WTC11 (cell line): ENCODE measurements at regions not wholly inside any gene's neighbourhood (a gene's known extent, or its start where the extent isn't known, plus 50 kb on each side); places are given as distances from the start of the nearest gene placed in this dataset.

Source experiments
- ATAC-seq: fragments of 200-7000 bp; cut with Tn5 transposase; 2 replicates; pipeline ENCODE4 v1.10.0; 2021; ENCODE audit warnings: mild to moderate bottlenecking, moderate library complexity
- CTCF ChIA-PET: fragments of 300-600 bp; sonication (Branson Sonifier 250); formaldehyde crosslinking; loops from one replicate; lab custom pipeline; 2021; ENCODE audit warnings: antibody characterized with exemption; lab: Charles Lee
- POLR2A ChIA-PET: fragments of 350-600 bp; sonication (Branson Sonifier 250); formaldehyde crosslinking; loops from one replicate; lab custom pipeline; 2021; ENCODE audit warnings: antibody characterized with exemption; lab: Charles Lee
- DNase-seq: peaks from one replicate; pipeline ENCODE4 v3.0.0; 2021; ENCODE audit warnings: low spot score
- H3K27ac Mint-ChIP-seq: 2 replicates; pipeline ENCODE4 v1.8.0; 2021; ENCODE audit warnings: mixed read lengths
- H3K27me3 Mint-ChIP-seq: 2 replicates; pipeline ENCODE4 v1.8.0; 2021; ENCODE audit warnings: low read depth, mild to moderate bottlenecking, moderate library complexity, mixed read lengths
- H3K36me3 Mint-ChIP-seq: 2 replicates; pipeline ENCODE4 v1.8.0; 2021; ENCODE audit warnings: mixed read lengths
- H3K4me1 Mint-ChIP-seq: 2 replicates; pipeline ENCODE4 v1.8.0; 2022; ENCODE audit warnings: mixed read lengths
- H3K4me3 Mint-ChIP-seq: 2 replicates; pipeline ENCODE4 v1.8.0; 2021; ENCODE audit warnings: mild to moderate bottlenecking, moderate library complexity, mixed read lengths
- H3K9me3 Mint-ChIP-seq: 2 replicates; pipeline ENCODE4 v1.8.0; 2021; ENCODE audit warnings: mixed read lengths
- AR ChIP-seq: fragments of 250-450 bp; sonication (Bioruptor Pico); IDR thresholded peaks from 2 replicates; pipeline ENCODE4 v1.9.0; 2021; ENCODE audit warnings: mild to moderate bottlenecking
- ATF1 ChIP-seq: sonication (generic); formaldehyde crosslinking; IDR thresholded peaks from 2 replicates; pipeline ENCODE4 v1.8.1; 2023; ENCODE audit warnings: mild to moderate bottlenecking, moderate library complexity, missing genetic modification reagents
- CTCF ChIP-seq: fragments of 200-600 bp; IDR thresholded peaks from 2 replicates; pipeline ENCODE4 v1.8.0; 2022; ENCODE audit warnings: antibody characterized with exemption
- ELF4 ChIP-seq: sonication (generic); formaldehyde crosslinking; IDR thresholded peaks from 2 replicates; pipeline ENCODE4 v1.8.1; 2022; ENCODE audit warnings: low read depth, mild to moderate bottlenecking, moderate library complexity, missing genetic modification reagents
- ESRRA ChIP-seq: sonication (generic); formaldehyde crosslinking; IDR thresholded peaks from 2 replicates; pipeline ENCODE4 v1.8.1; 2022; ENCODE audit warnings: mild to moderate bottlenecking, missing genetic modification reagents, borderline replicate concordance
- IRF2 ChIP-seq: sonication (generic); formaldehyde crosslinking; IDR thresholded peaks from 2 replicates; pipeline ENCODE4 v1.8.0; 2022; ENCODE audit warnings: low read depth, missing genetic modification reagents, borderline replicate concordance
- JAZF1 ChIP-seq: fragments of 250-450 bp; sonication (Bioruptor Pico); IDR thresholded peaks from 2 replicates; pipeline ENCODE4 v1.9.0; 2021; ENCODE audit warnings: moderate library complexity, mild to moderate bottlenecking, inconsistent platforms
- MXD4 ChIP-seq: fragments of 250-450 bp; sonication (Bioruptor Pico); IDR thresholded peaks from 2 replicates; pipeline ENCODE4 v1.8.0; 2021; ENCODE audit warnings: mild to moderate bottlenecking, moderate library complexity, borderline replicate concordance
- NFATC4 ChIP-seq: fragments of 250-450 bp; sonication (Bioruptor Pico); IDR thresholded peaks from 2 replicates; pipeline ENCODE4 v1.9.0; 2021; ENCODE audit warnings: mild to moderate bottlenecking
- NR1H2 ChIP-seq: sonication (generic); formaldehyde crosslinking; IDR thresholded peaks from 2 replicates; pipeline ENCODE4 v1.9.0; 2021; ENCODE audit warnings: mild to moderate bottlenecking, moderate library complexity, missing genetic modification reagents
- NR2C2 ChIP-seq: sonication (generic); formaldehyde crosslinking; IDR thresholded peaks from 2 replicates; pipeline ENCODE4 v1.8.0; 2022; ENCODE audit warnings: mild to moderate bottlenecking, missing genetic modification reagents
- PREB ChIP-seq: sonication (generic); formaldehyde crosslinking; IDR thresholded peaks from 2 replicates; pipeline ENCODE4 v1.8.1; 2022; ENCODE audit warnings: mild to moderate bottlenecking, missing genetic modification reagents, moderate library complexity, borderline replicate concordance
- RORB ChIP-seq: fragments of 250-450 bp; sonication (Bioruptor Pico); IDR thresholded peaks from 2 replicates; pipeline ENCODE4 v1.9.0; 2021; ENCODE audit warnings: mild to moderate bottlenecking
- SOX15 ChIP-seq: fragments of 250-450 bp; sonication (Bioruptor Pico); IDR thresholded peaks from 2 replicates; pipeline ENCODE4 v1.9.0; 2021; ENCODE audit warnings: mild to moderate bottlenecking
- SP1 ChIP-seq: sonication (generic); formaldehyde crosslinking; conservative IDR thresholded peaks from 2 replicates; pipeline ENCODE4 v1.8.1; 2022; ENCODE audit warnings: missing genetic modification reagents
- TCF7 ChIP-seq: sonication (generic); formaldehyde crosslinking; IDR thresholded peaks from 2 replicates; pipeline ENCODE4 v1.8.0; 2022; ENCODE audit warnings: mild to moderate bottlenecking, low read depth, missing genetic modification reagents, moderate library complexity
- USF1 ChIP-seq: sonication (generic); formaldehyde crosslinking; IDR thresholded peaks from 2 replicates; pipeline ENCODE4 v1.8.0; 2022; ENCODE audit warnings: mild to moderate bottlenecking, missing genetic modification reagents
- ZBTB43 ChIP-seq: sonication (generic); formaldehyde crosslinking; IDR thresholded peaks from 2 replicates; pipeline ENCODE4 v1.8.1; 2023; ENCODE audit warnings: mild to moderate bottlenecking, missing genetic modification reagents
- ZNF219 ChIP-seq: sonication (generic); formaldehyde crosslinking; IDR thresholded peaks from 2 replicates; pipeline ENCODE4 v1.8.0; 2023; ENCODE audit warnings: missing genetic modification reagents, mild to moderate bottlenecking, borderline replicate concordance
- ZNF425 ChIP-seq: fragments of 250-450 bp; sonication (Bioruptor Pico); conservative IDR thresholded peaks from 2 replicates; pipeline ENCODE4 v1.9.0; 2021; ENCODE audit warnings: mild to moderate bottlenecking
- TF ChIP-seq, protein P1 (sequence below): sonication (generic); formaldehyde crosslinking; IDR thresholded peaks from 2 replicates; pipeline ENCODE4 v1.8.0; 2023; ENCODE audit warnings: mild to moderate bottlenecking, missing genetic modification reagents

DNA sequence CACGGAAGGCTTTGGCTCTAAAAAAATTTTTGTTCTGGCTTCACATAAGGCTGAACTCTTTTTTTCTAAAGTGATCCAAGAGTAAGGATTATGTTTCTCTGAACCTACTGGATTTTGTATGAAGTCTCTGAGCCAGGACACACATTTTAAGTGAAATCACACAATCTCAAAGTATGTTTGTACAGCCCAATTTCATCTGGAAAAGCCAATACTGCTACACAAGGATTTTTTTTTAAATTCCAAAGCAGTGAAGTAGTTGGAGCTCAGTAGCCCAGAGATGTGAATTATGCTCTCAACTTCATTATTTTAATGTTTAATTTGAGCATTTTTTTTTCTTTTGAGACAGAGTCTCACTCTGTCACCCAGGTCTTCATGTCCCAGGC, 243.9 kb downstream of the FAM43A start:
- Mint-ChIP-seq H3K27ac (no peak overlapping the region), H3K4me3 (no peak overlapping the region), H3K27me3 (peaks cover 4% of the 10 kb centered on the region), H3K36me3 (peaks cover 16% of the 10 kb centered on the region), H3K9me3 (peaks cover 35% of the 10 kb centered on the region), H3K4me1 (peaks cover 17% of the 10 kb centered on the region)
- no peak for ATAC-seq
- DNase-seq, result no peak
- POLR2A ChIA-PET, result no interaction called here
- CTCF ChIA-PET, result interaction anchor here (1.2 to 1.6 kb wide), 3 partner anchors 56 to 247 kb away, joined by 3 to 7 read pairs (median 4); no protein-coding TSS in a partner anchor
- TF ChIP-seq, protein P1, sequence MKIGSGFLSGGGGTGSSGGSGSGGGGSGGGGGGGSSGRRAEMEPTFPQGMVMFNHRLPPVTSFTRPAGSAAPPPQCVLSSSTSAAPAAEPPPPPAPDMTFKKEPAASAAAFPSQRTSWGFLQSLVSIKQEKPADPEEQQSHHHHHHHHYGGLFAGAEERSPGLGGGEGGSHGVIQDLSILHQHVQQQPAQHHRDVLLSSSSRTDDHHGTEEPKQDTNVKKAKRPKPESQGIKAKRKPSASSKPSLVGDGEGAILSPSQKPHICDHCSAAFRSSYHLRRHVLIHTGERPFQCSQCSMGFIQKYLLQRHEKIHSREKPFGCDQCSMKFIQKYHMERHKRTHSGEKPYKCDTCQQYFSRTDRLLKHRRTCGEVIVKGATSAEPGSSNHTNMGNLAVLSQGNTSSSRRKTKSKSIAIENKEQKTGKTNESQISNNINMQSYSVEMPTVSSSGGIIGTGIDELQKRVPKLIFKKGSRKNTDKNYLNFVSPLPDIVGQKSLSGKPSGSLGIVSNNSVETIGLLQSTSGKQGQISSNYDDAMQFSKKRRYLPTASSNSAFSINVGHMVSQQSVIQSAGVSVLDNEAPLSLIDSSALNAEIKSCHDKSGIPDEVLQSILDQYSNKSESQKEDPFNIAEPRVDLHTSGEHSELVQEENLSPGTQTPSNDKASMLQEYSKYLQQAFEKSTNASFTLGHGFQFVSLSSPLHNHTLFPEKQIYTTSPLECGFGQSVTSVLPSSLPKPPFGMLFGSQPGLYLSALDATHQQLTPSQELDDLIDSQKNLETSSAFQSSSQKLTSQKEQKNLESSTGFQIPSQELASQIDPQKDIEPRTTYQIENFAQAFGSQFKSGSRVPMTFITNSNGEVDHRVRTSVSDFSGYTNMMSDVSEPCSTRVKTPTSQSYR (CRISPR knock-in tag), result no peak
- TF ChIP-seq ZNF219 (CRISPR knock-in tag), result no peak
- peak; percentile 14; the same call in 1 of the 2 replicates for TF ChIP-seq CTCF
- no peak for TF ChIP-seq ATF1 (CRISPR knock-in tag)

GRCh38 chr3:194930377-194931204, 244.9 kb downstream of the FAM43A start:
- ChIA-PET CTCF (interaction anchor here (0.8 to 1.6 kb wide), 4 partner anchors 55 to 248 kb away, joined by 3 to 7 read pairs (median 4); partner anchors contain the start of gene FAM43A), POLR2A (no interaction called here)
- Mint-ChIP-seq H3K4me1 (peaks cover 12% of the 10 kb centered on the region), H3K36me3 (peaks cover 16% of the 10 kb centered on the region), H3K9me3 (peaks cover 35% of the 10 kb centered on the region), H3K4me3 (no peak overlapping the region), H3K27ac (no peak overlapping the region), H3K27me3 (peaks cover 4% of the 10 kb centered on the region)
- ATAC-seq (no peak), DNase-seq (no peak)
- TF ChIP-seq ZNF425 (CRISPR knock-in tag) (no peak), ZBTB43 (no peak), ESRRA (no peak), SOX15 (no peak), JAZF1 (CRISPR knock-in tag) (no peak), NR2C2 (CRISPR knock-in tag) (no peak), USF1 (CRISPR knock-in tag) (no peak), PREB (no peak), SP1 (CRISPR knock-in tag) (no peak), RORB (CRISPR knock-in tag) (no peak), TCF7 (CRISPR knock-in tag) (no peak), MXD4 (no peak), IRF2 (no peak), ZNF219 (CRISPR knock-in tag) (no peak), ELF4 (no peak), AR (CRISPR knock-in tag) (no peak), NFATC4 (CRISPR knock-in tag) (no peak), NR1H2 (no peak)
